Lower lobe of right lung (tissue), 2 donors: ENCODE measurements at regions not wholly inside any gene's neighbourhood (a gene's known extent, or its start where the extent isn't known, plus 50 kb on each side); places are given as distances from the start of the nearest gene placed in this dataset.

Experiments used
- ATAC-seq, 2 donors: fragments of 200-7000 bp; cut with Tn5 transposase; one replicate each; pipeline ENCODE4 v1.9.1; 2020 to 2022; ENCODE audit warnings: mild to moderate bottlenecking in 2 of 2, moderate library complexity in 2 of 2
- DNase-seq: peaks from one replicate; pipeline ENCODE4 v3.0.0-alpha.2; 2020
- H3K27ac ChIP-seq: fragments of 200-600 bp; one replicate; pipeline ENCODE4 v1.8.0; 2022
- H3K27me3 ChIP-seq: fragments of 200-600 bp; one replicate; pipeline ENCODE4 v1.8.0; 2022; ENCODE audit warnings: low read depth
- H3K36me3 ChIP-seq: fragments of 200-600 bp; one replicate; pipeline ENCODE4 v1.8.0; 2022; ENCODE audit warnings: mild to moderate bottlenecking
- H3K4me1 ChIP-seq: fragments of 200-600 bp; one replicate; pipeline ENCODE4 v1.8.0; 2022
- H3K4me3 ChIP-seq: fragments of 200-600 bp; one replicate; pipeline ENCODE4 v1.8.0; 2022; ENCODE audit warnings: mild to moderate bottlenecking
- H3K9me3 ChIP-seq: fragments of 200-600 bp; one replicate; pipeline ENCODE4 v1.8.0; 2022
- CTCF ChIP-seq: fragments of 200-600 bp; IDR thresholded peaks from one replicate; pipeline ENCODE4 v1.8.0; 2022; ENCODE audit warnings: antibody characterized with exemption, mild to moderate bottlenecking
- intact Hi-C: fragments of 100-400 bp; cut with DNase I; formaldehyde crosslinking; loops from one replicate; pipeline ENCODE4 v1.11.0; 2022
- donor health status: DM: no; HTN: yes; CAD: no; lungs with severe emphysema.

DNA sequence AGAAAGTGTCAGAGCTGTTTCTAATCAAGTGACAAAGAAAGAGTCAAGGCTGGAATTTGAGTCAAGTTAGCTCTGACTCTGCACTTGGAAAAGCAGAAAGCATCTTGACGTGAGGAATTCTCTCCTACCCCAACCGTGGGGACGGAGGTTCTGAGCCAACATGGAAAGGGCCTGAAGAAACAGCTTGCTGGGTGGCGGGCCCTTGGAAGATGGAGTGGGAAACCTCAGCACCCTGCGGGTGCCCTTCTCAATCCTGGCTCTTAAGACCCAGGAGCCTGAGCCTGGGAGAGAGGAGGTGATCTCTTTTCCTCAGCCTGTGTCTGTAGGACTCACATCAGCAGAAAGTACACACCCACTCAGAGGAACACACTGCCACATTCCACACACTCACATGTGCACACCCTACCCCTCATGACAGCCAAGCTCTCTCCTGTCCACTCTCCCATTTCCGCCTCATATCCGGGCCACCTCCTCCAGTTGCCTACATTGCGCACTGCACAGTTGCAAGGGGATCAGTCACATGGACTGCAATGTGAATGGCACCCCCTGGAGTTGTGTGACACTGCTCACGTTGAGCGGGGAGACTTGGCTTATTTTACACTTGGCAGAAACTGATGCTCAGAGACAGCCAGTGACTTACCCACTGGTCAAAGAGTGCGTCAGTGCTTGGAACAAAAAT is 101.5 kb upstream of the SLC6A6 start:
- peaks cover 10% of the 10 kb centered on the region for H3K27me3 ChIP-seq
- intact Hi-C loops = no loop called here
- ATAC-seq (peak in 1 of 2 donors; percentile 26), DNase-seq (no peak)
- no peaks in the 10 kb centered on the region for H3K4me1 ChIP-seq
- H3K9me3 ChIP-seq = no peaks in the 10 kb centered on the region
- H3K4me3 ChIP-seq = no peak overlapping the region
- no peaks in the 10 kb centered on the region for H3K36me3 ChIP-seq
- H3K27ac ChIP-seq = no peak overlapping the region
- no peak for TF ChIP-seq CTCF

- Histone ChIP-seq H3K4me3 (no peak overlapping the region), H3K9me3 (no peaks in the 10 kb centered on the region), H3K27me3 (peaks cover 10% of the 10 kb centered on the region), H3K27ac (no peak overlapping the region), H3K4me1 (no peaks in the 10 kb centered on the region), H3K36me3 (no peaks in the 10 kb centered on the region)
- peak; percentile 62 for DNase-seq
- TF ChIP-seq CTCF = no peak
- intact Hi-C loops = no loop called here
- ATAC-seq = peak; percentile 27 to 57
These were observed 100.8 kb upstream of the SLC6A6 start for GRCh38 chr3:14301558-14301957.

DNA sequence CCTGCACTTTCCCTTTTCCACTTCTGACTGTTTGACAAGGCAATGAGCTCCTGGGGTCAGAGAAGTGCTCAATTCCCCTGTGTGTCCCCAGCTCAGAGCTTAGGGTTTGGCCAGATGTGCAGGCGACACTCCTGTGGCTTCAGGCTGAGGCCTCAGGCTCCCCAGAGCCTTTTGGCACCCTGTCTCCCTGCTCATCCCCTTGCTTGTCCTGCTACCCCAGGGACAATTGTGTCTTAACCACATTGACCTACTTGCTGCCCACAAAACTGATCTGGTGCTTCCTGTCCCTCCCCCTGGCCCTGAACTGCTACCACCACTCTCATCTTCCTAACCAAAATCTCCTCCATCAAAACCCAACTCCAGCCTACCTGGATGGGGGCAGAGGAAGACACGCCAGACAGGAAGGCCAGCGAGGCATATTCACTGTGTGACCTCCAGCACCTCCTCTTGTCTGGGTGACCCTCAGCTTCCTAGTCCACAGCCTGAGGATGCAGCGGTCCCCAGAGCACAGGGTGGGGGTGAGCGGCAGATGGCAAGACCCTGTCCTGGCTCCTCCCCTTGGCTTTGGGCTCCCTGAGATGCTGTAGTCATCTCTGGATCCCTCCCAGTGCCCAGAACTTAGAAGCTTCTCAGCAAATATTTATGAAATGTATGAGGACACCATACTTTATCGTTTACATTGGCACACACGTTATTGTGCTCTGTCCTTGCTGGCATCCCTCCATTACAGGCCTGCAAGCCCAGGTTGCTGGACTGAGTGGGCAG is 98.9 kb upstream of the SLC6A6 start:
- DNase-seq (no peak), ATAC-seq (no peak)

GRCh38 chr3:14304101-14305045 is 98.0 kb upstream of the SLC6A6 start:
- DNase-seq (no peak), ATAC-seq (no peak)
- Histone ChIP-seq H3K4me1 (no peaks in the 10 kb centered on the region), H3K4me3 (no peak overlapping the region), H3K9me3 (no peaks in the 10 kb centered on the region), H3K27ac (no peak overlapping the region), H3K36me3 (no peaks in the 10 kb centered on the region), H3K27me3 (peaks cover 2% of the 10 kb centered on the region)
- intact Hi-C loops = no loop called here
- TF ChIP-seq CTCF = no peak

More for the DNA sequence above, 98.9 kb upstream of the SLC6A6 start:
- H3K27me3 ChIP-seq = peaks cover 2% of the 10 kb centered on the region
- no peaks in the 10 kb centered on the region for H3K4me1 ChIP-seq
- no peak for TF ChIP-seq CTCF
- H3K27ac ChIP-seq = no peak overlapping the region
- H3K36me3 ChIP-seq = no peaks in the 10 kb centered on the region
- intact Hi-C loops = no loop called here
- H3K9me3 ChIP-seq = no peaks in the 10 kb centered on the region
- H3K4me3 ChIP-seq = no peak overlapping the region

- H3K4me3 ChIP-seq = no peak overlapping the region
- no peaks in the 10 kb centered on the region for H3K4me1 ChIP-seq
- H3K36me3 ChIP-seq = no peaks in the 10 kb centered on the region
- H3K27me3 ChIP-seq = peaks cover 2% of the 10 kb centered on the region
- intact Hi-C loops = no loop called here
- no peaks in the 10 kb centered on the region for H3K9me3 ChIP-seq
- no peak for TF ChIP-seq CTCF
- ATAC-seq (no peak), DNase-seq (no peak)
- no peak overlapping the region for H3K27ac ChIP-seq
These were observed 97.1 kb upstream of the SLC6A6 start for GRCh38 chr3:14305324-14305723.
